ENCODE measurements at regions not wholly inside any gene's neighbourhood (a gene's known extent, or its start where the extent isn't known, plus 50 kb on each side); places are given as distances from the start of the nearest gene placed in this dataset.

- Histone ChIP-seq H3K9ac (ENCODE audit: low read length) (no peak overlapping the region), H3K4me1 (ENCODE audit: control insufficient read depth in 1 of 2, insufficient read depth in 2 of 2, low read length in 2 of 2) (no peaks in the 10 kb centered on the region), H3K36me3 (ENCODE audit: control insufficient read depth in 1 of 2, insufficient read depth in 2 of 2, low read length in 2 of 2) (no peaks in the 10 kb centered on the region), H3K4me2 (ENCODE audit: low read length) (no peak overlapping the region), H3K9me2 (ENCODE audit: insufficient read depth) (no peaks in the 10 kb centered on the region), H2AFZ (ENCODE audit: low read depth, low read length, poor library complexity, severe bottlenecking) (no peak overlapping the region), H4K20me1 (ENCODE audit: insufficient read depth) (no peaks in the 10 kb centered on the region), H3K27me3 (ENCODE audit: insufficient read depth, low read length) (no peaks in the 10 kb centered on the region), H3K4me3 (replicated peaks in 1 of 2; ENCODE audit: low read depth in 1 of 2, low read length in 2 of 2) (no peak overlapping the region), H3K27ac (ENCODE audit: low read depth, low read length) (no peak overlapping the region), H3K79me2 (ENCODE audit: insufficient read depth, low read length) (no peaks in the 10 kb centered on the region), H3K9me3 (ENCODE audit: control insufficient read depth in 1 of 2, insufficient read depth in 1 of 2, low read depth in 1 of 2, low read length in 2 of 2) (peaks cover 0 to 12% of the 10 kb centered on the region in 2 experiments; a peak in 2 of 4 replicates)
- ATAC-seq (no peak), DNase-seq (ENCODE audit: low read depth, low spot score) (no peak)
- intact Hi-C loops (cut with micrococcal nuclease), result no loop called here
- CTCF ChIA-PET, result no interaction called here
- TF ChIP-seq TCF7L2 (IDR thresholded peaks at IDR 0.05; ENCODE audit: borderline replicate concordance, extremely low read depth, insufficient read depth, insufficient read length) (no peak), YY1 (IDR thresholded peaks at IDR 0.05; ENCODE audit: extremely low read depth, insufficient replicate concordance, low read depth, low read length) (no peak), POLR2AphosphoS5 (IDR thresholded peaks at IDR 0.05; ENCODE audit: low read depth, low read length) (no peak), ELF1 (IDR thresholded peaks at IDR 0.05; ENCODE audit: borderline replicate concordance, low read depth) (no peak), EZH2 (IDR thresholded peaks at IDR 0.05) (no peak), EZH2phosphoT487 (IDR thresholded peaks at IDR 0.05; ENCODE audit: borderline replicate concordance) (no peak), REST (IDR thresholded peaks at IDR 0.05; ENCODE audit: low read depth) (no peak), JUND (IDR thresholded peaks at IDR 0.05) (no peak), RAD21 (IDR thresholded peaks at IDR 0.05; ENCODE audit: low read depth) (no peak), CEBPB (IDR thresholded peaks at IDR 0.05; ENCODE audit: low read depth) (no peak), CBX3 (IDR thresholded peaks at IDR 0.05; ENCODE audit: low read depth) (no peak), SIN3A (IDR thresholded peaks at IDR 0.05; ENCODE audit: low read depth) (no peak), FOSL1 (IDR thresholded peaks at IDR 0.05; ENCODE audit: low read depth) (no peak), ZNF274 (IDR thresholded peaks at IDR 0.05; ENCODE audit: low read depth, low read length) (no peak), MAX (IDR thresholded peaks at IDR 0.05) (no peak), CTCF (IDR thresholded peaks at IDR 0.05 in 2 of 3, conservative IDR thresholded peaks at IDR 0.05 in 1 of 3; ENCODE audit: borderline replicate concordance in 1 of 3, insufficient read depth in 1 of 3, low read depth in 2 of 3, low read length in 2 of 3) (no peak)
- POLR2A ChIA-PET, result no interaction called here
- BruUV-seq (replicated peaks), result no TSS peak
- RAD21 ChIA-PET (ENCODE audit: low non-redundant PET in 1 of 2, low total read pairs in 2 of 2, uncharacterized antibody in 2 of 2, unreplicated experiment in 2 of 2), result no interaction called here
These were observed 174.4 kb downstream of the SYT10 start for GRCh38 chr12:33265033-33265731.
